Panc1 (cell line): ENCODE measurements at regions not wholly inside any gene's neighbourhood (a gene's known extent, or its start where the extent isn't known, plus 50 kb on each side); places are given as distances from the start of the nearest gene placed in this dataset.

Experiments
- CTCF ChIP-seq: fragments of 450-650 bp; IDR thresholded peaks from 2 replicates; pipeline ENCODE4 v1.5.1; 2017; ENCODE audit warnings: mild to moderate bottlenecking
- POLR2AphosphoS5 ChIP-seq: IDR thresholded peaks from 2 replicates; pipeline ENCODE4 v1.6.1; 2012; ENCODE audit warnings: mild to moderate bottlenecking, low read depth, low read length, moderate library complexity
- REST ChIP-seq, 2 experiments: IDR thresholded peaks; 2 replicates each; pipeline ENCODE4 v1.6.1; 2011 to 2012; ENCODE audit warnings: low read depth in 2 of 2, control low read depth in 1 of 2, low read length in 1 of 2, mild to moderate bottlenecking in 1 of 2, moderate library complexity in 1 of 2; ENCODE audit not compliant: insufficient read depth in 1 of 2
- SIN3A ChIP-seq: IDR thresholded peaks from 2 replicates; pipeline ENCODE4 v1.6.1; 2012; ENCODE audit warnings: low read depth, mild to moderate bottlenecking, low read length, moderate library complexity, borderline replicate concordance; ENCODE audit not compliant: insufficient read depth

GRCh38 chr2:18154812-18155211 is 276.3 kb downstream of the KCNS3 start:
- TF ChIP-seq SIN3A (no peak), POLR2AphosphoS5 (no peak), CTCF (no peak), REST (IDR thresholded peaks at IDR 0.05; ENCODE audit: insufficient read depth in 1 of 2, low read depth in 2 of 2, low read length in 1 of 2) (no peak)
